HG03175 (cell line): ENCODE measurements at regions not wholly inside any gene's neighbourhood (a gene's known extent, or its start where the extent isn't known, plus 50 kb on each side); places are given as distances from the start of the nearest gene placed in this dataset.

Experiments
- ATAC-seq: cut with Tn5 transposase; IDR thresholded peaks from one replicate; pipeline ENCODE4 v1.9.1; 2021; ENCODE audit warnings: mild to moderate bottlenecking, moderate library complexity; ENCODE audit not compliant: unreplicated experiment

DNA sequence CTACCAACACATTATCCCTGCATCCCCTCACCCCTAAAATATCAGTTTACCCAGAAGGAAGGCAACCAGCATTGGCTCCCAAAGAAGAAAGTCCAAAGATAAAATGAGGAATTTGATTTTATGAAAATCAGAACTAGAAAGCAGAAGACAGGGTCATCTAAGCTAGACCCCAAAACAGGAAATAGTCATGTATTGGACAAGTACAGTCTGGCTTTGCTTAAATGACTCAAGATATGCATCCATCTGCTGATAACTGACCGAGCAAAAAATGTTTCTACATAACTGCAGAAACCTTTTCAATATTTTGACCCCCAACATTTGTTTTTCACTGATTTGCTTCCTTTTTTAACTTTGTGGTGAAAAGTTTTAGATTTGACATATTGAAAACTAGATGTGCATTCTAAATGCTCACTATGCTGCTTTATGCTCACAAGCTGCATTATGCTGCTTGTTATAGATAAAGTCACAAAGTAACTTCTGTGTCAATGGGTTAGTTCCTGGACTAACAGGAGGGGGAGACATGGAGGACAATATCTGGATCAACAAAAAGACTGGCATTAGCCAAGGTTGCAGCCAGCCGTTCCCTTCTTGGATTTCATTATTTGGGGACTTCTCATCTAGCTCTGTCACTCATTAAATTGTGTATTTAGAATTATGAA lies 227.0 kb downstream of the INHBA start:
- ATAC-seq: no peak

DNA sequence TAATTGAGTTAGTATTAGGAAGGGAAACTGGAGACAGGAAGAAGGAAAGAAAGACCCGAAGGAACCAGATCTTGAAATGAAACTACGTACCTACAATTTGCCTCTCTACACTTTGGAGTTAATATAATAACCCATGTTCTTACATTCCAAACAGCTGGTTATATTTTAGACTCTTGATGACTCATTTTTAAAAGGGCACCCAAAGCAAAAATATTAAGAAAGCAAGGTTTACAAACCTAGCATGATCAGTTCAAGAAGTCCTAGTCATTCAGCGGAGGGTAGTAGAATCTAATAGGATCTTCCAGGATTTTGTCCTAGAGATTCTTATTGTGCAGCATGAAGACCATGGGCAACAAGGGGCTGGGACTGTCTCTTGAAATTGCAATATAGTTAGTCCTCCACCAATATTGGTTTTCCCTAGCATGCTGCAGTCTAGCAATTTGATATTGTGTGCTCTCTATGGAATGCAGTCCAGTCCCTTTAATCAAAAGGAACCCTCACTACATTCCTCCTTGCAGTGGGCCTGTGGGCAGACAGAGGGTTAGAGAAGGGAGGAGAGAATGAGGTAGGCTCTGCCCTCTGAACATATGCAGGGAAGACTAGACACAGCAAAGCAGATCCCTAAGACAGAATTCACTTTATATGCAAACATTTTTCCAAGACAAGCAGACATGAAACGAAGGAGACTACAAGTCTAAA lies 230.3 kb downstream of the INHBA start:
- no peak for ATAC-seq

DNA sequence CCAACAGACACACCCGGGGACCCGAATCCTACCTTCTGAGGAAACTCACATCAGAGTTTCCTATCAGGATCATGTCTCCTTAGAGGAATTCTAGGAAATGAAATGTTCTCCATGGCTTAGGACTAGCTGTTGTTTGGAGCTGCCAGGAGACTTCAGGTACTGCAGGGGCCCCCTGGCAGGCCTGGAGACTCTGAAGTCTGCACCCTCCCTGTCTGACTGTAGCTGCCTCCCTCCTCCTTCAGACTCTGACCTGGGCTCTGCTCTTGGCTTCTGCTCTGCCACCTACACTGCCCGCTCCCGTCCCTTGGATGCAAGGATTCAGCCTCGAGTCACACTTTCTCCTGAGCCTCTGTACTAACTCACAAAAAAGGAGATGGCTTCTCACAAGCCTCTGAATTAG lies 232.8 kb downstream of the INHBA start:
- ATAC-seq: no peak

DNA sequence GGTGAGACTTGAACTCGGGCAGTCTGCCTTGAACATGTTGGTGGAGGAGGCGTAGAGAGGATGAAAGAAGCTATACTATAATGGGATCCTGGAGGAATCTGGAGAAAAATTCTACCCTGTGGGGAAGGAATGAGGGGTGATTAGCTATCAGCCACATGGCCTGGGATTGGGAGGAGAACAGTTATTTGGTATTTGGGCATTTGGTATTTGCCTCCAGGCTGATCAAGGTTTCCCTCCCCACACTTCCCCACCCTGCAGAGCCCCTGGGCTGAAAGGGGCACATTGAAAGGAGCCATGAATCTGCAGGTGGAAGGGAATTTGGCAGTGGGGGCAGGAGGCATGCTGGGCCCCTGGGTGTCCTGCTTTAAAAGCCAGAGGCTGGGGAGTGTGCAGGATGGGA lies 235.3 kb downstream of the INHBA start:
- ATAC-seq: no peak

DNA sequence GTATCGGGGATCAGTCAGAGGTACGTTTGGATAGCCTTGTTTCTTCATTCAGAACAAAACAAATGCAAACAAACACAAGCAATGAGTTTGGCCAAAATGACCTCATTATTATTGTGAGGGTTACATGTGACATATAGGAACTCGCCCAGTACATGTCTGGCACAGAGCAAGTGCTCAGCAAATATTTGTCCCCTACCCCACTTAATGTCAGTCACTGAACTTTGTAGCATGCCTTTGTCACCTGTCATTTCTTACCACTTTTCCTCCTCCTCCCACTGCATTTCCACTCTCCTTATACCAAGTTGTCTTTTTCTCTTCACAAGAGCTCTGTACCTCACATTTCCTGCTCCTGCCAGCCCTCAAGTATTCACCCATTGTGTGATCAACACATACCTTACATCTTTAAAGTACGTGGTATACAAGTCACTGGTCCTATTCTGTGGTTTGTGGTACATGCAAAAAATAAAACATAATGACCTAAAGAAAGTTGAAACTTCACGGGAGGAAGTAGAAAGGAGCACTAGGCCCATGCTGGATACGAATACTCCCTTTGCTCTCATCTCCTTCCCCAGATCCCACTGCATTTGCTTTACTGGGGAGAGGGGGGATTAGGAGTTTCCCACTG lies 236.0 kb downstream of the INHBA start:
- peak; percentile 51 for ATAC-seq

DNA sequence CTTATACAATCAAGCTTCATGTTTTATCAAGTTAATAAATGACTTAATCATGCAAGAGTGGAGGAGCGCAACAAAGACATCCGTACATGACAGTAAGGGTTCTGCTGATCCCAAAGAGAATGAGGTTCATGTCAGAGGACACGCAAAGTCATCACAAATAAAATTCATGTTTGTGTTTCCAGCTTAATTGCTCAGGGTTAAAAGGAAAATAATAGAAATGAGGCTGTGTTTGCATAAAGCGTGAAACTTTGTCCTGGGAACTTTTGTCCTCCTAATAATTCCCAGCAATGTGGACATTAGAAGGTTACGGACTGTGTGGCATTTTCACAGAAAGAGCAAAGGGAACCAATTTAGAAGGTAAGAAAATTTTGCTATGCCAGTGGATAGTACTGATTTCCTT lies 237.3 kb downstream of the INHBA start:
- ATAC-seq: no peak

DNA sequence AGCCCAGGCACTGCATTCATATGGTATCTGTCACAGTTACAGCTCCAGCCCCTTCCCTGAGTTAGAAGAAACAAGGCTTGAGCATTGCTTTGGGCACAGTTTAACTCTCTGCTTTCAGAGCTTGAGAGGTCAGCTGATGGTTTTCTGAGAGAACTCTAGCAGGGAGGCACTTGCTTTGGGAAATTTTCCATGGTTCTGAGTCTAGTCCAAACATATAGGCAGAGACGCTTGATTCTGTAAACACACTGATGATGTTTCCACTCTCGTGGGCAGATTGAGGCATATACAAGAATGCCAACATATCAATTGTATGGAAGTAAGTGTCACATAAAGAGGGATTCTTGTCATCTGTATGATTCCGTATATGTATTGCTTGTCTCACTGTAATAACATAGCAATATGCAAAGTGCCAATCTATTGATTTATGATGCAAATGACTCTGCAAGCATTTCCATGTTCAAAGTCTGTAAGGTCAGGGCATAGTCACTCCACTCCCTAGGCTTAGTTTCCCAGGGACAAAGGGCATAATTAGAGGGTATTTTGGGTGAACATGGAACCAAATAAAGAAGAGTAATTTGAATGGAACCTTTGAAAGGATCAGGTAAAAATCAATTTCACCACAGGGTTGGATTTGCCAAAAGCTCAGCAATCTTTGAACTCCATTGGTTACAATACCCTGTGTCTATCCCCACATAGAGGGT lies 239.0 kb downstream of the INHBA start:
- ATAC-seq: no peak

DNA sequence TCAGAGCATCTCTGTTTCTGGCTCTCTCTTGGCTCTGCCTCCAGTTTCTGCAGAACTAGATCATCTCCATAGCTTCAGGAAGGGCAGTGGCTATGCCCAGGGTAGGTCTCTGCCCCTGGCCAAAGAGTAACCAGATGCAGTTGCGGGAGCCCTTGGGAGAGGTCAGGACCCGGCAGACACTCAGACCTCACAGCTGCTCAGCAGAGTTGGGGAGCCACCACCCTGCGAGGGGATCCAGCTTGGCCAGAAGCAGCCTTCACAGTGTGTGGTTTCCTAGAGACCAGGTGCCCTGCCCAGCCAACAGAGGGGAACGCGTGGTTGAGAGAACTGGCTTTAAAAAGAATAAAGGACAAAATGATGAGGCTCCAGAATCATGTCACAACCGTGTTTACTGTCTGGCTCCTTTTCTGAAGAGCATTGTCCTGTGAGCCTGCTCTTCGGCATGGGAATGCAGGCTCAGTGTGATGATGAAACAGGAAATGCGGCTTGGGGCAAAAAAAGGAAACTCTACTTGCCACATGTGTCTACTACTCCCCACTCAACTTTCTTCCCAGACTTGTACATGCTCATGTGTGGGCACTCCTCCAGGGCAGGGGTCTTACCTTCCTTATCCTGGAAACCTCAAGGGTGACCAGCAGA lies 243.1 kb downstream of the INHBA start:
- ATAC-seq: no peak

DNA sequence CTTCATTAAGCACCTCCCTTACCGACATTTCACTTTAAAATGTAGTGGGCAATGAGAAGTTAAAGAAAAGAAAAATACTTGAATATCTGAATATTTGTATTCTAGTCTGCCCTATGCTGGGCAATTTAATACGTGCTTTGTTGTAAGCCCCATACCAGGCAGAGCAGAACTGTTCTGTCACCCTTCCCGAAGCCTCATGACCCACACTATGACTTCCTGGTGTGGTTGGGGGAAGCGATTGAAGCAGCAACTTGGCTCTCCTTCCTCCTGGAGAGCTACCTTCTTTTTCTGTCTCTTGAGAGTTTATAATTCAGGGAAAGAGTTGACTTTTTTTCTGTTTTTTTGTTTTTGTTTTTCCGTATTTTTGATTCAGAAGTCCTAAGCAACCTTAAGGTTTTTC lies 243.7 kb downstream of the INHBA start:
- no peak for ATAC-seq

DNA sequence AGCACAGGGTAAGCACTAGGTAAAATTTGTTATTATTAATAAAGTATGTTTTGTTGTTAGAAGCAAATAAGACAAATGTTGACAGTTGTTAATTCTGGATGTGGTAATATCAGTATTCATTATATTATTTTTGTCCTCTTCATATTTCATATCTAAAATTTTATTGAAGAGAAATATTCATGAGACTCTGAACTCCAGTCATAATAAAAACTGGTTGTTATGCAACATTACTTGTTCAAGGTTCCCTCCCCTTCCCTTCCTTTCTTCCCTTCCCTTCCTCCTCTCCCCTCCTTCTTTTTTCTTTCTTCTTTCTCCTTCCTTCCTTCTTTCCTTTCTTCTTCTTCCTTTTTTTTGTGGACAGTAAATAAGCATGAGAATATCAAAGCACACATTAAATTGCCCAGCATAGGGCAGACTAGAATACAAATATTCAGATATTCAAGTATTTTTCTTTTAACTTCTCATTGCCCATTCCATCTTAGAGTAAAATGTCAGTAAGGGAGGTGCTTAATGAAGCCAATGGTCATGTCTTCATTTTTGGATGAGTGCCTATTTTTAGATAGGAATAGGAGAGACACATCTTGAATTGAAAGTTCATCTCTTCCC lies 245.0 kb downstream of the INHBA start:
- no peak for ATAC-seq

DNA sequence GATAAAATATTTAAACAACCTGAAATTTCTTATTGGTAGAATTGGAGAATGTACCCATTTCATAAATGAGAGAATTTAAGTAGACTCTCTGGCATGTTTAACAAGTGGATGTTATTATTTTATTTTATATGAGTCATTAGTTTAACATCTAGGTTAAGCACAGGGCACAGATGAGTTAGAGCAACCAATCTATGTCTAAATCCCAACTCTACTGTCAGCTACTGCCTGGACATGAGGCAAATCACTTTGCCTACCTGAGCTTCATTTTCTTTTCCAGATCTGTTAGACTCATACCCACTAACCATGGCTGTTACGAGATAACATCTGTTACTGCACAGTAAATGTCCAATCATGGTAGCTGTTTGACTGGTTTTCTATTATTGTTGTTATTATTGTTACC lies 251.1 kb downstream of the INHBA start:
- no peak for ATAC-seq

DNA sequence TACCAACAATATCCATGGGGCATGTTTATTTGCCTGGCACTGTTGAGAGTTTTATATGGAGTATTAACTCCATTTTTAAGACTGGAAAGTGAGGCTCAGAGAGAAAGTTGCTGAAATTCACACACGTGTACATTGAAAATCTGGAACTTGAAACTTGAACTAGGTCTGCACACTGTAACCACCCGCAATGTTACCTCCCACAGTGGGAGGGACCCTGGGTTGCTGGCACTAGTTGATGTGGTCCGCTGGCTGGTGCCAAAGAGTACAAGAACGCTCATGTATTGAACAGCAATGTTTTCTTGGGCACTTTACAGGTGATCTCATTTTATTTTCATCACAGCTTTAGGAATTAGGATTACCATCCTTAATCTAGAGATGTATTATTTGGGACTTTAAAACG lies 253.2 kb downstream of the INHBA start:
- no peak for ATAC-seq

DNA sequence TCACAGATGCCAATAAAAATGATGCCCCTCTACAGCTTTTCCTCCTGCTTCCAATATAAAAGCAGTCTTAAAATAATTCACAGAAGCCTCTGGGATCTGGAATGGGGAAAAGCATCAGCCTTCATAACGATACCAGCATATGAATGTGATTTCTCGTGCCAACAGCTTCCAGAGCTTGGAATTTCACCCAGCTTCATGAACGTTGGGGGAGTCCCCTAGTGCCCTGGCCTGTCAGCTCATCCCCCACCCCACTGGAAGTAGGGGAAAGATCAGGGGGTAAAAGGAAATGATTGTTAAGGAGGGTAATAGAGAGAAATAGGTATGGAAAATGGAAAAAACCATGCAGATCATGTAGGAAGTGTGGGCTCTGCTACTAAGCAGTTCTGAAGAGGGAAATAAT lies 253.6 kb downstream of the INHBA start:
- no peak for ATAC-seq

DNA sequence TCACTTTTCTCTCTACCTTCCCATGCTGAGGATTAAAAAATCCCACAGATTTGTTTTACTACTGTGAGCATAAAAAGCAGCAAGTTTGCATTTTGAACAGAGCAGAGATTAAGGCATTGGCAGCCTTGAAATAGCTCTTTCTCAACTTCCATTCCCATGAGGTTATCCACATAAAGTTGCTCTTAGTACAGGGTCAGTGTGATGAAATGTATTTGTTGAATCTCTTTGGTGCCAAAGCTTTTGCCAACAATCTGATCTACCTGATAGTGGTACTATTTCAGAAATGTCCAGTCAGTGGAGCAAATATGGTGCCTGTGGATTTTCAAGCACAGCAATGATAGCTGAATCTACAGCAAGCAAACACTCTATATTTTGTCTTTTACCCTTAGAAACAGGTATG lies 254.8 kb downstream of the INHBA start:
- ATAC-seq: no peak

DNA sequence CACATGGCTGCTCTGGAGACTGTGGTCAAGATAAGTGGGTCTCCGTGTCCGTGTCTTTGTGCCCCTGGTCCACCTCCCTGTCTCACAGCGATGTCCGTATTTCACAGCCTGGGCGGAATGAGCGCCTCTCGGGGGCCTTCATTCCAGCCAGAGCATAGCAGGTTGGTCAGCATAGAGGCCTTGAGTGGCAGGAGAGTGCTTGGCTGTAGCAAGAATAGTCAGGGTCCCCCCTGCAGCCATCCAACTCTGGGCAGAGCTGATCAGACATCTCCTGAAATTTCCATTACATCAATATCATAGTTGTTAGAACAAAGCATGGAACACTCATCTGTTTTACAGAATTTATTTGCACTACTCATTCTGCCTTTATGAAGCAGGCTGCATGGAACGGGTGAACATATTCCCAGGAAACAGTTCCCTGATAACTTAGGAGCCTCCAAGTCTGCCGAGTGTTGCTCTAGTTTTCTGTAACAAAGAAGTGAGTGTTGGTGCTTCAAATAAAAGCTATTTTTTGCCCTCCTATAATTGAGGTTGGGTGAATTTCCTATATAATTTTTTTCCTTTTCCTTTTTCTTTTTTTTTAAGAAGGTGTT lies 255.3 kb downstream of the INHBA start:
- ATAC-seq: no peak

DNA sequence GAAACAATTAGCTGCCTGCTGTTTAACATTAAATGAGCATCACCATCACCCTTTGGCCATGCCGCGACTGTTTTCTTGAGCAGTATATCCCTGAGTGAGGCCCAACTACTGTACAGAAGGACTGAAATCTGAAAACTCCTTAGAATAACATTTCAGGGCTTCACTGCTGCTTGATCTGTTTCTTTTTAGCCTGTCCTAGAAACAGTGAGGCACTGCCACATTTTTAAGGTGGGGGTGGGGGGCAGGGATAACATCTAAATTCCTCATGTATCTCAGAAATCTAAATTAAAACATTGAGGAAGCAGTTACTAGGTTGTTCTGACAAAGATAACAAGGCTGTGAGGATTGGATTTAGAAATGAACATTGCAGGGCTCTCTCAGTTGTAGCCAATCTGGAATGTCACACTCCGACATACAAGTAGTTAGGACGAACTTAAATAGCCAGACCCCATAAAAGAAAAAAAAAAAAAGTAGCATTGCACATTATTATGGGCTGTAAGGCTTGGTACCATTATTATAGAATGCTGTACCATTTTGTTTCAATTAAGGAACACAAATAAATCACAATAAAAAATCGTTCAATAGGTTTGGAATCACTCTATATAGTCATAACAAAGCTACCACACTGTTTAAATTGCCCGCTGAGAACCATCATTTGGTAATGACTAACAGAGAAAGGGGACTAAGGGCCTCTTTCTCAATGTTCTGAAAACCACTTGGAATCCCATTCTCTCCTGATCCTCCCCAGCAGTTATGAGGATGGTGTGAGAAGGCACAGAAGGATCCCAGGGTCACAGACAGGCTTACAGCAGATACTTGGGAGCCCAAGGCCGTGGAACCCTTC lies 256.1 kb downstream of the INHBA start:
- ATAC-seq: no peak

DNA sequence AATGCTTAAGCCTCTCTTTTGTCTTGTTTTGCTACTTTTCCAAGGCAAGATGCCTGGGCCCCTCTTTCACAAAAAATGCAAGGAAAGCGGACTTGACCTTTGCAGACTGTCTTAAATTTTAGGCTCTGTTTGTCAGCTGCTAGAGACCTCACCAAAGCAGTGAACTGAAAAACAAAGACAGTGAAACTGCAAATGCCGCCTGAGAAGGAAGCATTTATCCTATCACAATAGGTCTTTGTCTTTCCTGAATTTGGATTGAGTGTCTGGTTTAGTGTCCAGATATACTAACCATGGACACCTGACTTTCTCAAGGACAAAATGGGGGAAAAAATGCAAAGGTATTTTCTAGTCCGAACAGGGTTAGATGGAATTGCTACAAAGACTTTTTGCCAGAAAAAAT lies 256.9 kb downstream of the INHBA start:
- no peak for ATAC-seq

DNA sequence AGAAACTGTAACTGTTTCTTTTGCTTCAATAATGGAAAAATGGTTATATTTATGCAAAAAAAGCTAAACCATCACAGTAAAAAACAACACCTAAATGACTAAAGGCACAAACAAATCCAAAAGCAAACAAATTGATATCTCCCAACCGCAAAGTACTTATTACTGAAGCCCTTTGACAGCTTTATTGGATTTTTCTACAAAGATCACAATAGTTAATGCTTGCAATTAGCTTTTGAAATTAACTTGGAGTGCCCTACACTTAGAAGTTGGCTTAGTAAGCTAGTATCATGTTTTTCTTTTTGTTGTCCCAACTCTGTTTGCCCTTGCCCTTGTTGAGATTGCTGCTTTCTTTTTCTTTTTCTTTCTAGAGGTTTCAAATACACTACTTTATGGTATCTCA lies 257.5 kb downstream of the INHBA start:
- ATAC-seq: no peak

DNA sequence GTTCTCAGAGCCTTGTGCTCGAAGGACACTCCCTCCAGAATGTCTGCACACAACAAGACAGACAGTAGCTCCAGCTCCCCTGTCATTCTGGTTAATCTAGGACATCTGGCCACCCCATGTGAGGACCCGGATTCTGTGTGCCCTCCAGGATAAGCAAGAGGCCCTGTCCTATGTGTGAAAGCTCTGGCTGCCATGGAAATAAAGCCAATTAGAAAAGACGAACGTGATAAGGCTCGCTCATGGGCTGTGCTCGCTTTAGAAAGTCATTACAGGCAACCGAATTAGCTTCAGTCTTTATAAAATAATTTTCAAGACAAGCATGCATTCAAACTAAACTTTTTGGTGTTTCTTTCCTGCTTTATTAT lies 263.4 kb downstream of the INHBA start:
- ATAC-seq: no peak
